ENCODE measurements at regions not wholly inside any gene's neighbourhood (a gene's known extent, or its start where the extent isn't known, plus 50 kb on each side); places are given as distances from the start of the nearest gene placed in this dataset.

DNA sequence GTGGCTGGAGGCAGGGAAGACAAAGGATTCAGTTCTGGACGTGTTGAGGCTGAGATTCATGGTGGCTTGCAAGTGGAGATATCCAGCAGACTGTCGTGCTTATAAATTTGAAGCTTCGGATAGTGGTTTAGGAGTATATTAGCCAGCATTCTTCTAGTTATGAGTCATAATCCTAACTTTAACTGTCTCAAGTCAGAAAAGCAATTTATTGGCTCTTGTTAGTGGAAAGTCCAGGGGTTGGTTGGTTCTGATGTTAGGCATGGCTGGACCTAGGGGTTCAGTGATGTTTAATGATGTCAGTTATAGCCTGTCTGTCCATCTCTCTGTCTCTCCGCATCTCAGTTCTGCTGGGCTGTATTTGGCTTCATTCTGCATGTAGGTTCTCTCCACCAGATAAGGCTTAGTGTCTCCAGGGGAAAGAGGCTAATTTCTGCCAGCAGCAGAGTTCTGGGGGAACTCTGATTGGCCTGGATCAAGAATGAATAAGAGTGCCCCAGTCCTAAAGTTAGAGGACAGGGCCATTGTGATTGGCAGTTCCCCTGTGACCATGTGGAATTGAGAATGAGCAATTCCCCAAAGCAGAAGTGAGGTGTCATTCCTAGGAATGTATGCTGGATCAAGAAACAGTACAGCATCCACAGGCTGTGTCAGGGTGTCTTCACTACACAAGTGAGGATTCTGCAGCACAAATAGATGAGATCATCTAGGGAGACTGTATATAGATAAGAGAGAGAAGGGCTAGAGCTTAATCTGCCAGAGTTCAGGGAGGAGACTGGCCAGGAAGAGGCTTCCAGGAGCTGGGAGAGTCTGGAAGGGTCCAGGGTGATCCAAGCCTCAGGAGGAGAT, 72.9 kb upstream of the SHB start:
- TF ChIP-seq, protein P1, sequence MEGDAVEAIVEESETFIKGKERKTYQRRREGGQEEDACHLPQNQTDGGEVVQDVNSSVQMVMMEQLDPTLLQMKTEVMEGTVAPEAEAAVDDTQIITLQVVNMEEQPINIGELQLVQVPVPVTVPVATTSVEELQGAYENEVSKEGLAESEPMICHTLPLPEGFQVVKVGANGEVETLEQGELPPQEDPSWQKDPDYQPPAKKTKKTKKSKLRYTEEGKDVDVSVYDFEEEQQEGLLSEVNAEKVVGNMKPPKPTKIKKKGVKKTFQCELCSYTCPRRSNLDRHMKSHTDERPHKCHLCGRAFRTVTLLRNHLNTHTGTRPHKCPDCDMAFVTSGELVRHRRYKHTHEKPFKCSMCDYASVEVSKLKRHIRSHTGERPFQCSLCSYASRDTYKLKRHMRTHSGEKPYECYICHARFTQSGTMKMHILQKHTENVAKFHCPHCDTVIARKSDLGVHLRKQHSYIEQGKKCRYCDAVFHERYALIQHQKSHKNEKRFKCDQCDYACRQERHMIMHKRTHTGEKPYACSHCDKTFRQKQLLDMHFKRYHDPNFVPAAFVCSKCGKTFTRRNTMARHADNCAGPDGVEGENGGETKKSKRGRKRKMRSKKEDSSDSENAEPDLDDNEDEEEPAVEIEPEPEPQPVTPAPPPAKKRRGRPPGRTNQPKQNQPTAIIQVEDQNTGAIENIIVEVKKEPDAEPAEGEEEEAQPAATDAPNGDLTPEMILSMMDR (conservative IDR thresholded peaks at IDR 0.05; ENCODE audit: low read depth, low read length), result no peak
- DNase-seq (ENCODE audit: low read depth), result peak; percentile 33
- no peak overlapping the region for H3K4me3 ChIP-seq (ENCODE audit: low read depth, low read length)

DNA sequence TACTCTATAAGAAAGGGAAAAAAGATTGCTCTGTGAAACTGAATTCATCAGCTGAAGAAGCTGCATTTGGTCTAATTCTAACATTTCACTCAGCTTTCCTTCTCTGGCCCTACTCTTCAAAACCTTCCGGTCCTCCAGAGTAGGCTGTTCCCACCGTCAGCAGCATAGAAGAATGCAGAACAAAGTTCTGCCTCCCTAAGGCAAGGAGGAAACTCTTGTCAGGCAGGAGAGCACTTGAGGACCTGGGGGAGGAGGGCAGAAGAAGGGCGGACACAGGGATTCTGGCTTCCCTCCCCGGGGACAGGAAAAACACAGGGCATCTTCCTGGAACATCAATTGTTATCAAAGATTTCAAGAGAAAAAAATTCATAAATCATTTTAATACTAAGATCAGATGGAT, 69.2 kb upstream of the SHB start:
- no peak overlapping the region for H3K4me3 ChIP-seq (ENCODE audit: low read depth, low read length)
- TF ChIP-seq, protein P1 (conservative IDR thresholded peaks at IDR 0.05; ENCODE audit: low read depth, low read length), result no peak
- DNase-seq (ENCODE audit: low read depth), result no peak

DNA sequence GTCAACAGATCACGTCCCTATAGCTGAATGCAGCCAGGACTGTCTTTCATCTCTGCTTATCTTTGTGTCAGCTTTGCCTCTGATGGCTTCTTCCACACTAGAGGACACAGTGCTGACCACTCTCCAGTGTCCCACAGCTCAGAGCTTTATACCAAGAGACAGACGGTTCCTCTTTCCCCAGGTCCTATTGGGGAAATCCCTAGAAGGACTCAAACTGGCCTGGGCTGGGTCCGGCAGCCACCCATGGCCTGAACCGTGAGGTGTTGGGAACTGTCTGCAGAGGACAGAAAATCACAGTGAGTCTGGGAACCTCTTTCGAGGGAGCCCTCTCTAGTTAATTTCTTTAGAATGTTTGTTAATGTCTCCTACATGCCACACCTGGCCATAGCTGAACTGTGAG, 68.3 kb upstream of the SHB start:
- H3K4me3 ChIP-seq (ENCODE audit: low read depth, low read length), result no peak overlapping the region
- TF ChIP-seq, protein P1 (conservative IDR thresholded peaks at IDR 0.05; ENCODE audit: low read depth, low read length), result no peak
- DNase-seq (ENCODE audit: low read depth), result no peak

DNA sequence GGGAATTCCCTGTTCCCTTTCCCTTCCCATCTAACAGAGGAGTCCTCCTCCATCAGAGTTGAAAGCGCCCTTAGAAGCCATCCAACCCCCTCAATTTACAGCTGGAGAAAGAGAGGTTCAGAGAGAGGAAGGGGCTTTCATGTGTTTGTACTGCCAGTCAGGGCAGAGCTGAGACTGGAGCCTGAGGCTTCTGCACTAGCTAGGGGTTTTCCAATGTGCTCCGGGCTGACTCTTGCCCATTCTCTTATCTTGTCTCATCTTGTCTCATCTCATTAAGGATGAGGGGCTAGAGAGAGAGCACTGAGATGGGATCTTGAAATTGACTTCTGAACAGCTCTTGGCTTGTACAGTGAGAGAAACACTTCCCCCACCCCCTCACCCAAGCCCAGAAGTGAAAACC, 67.4 kb upstream of the SHB start:
- TF ChIP-seq, protein P1 (conservative IDR thresholded peaks at IDR 0.05; ENCODE audit: low read depth, low read length), result no peak
- no peak for DNase-seq (ENCODE audit: low read depth)
- H3K4me3 ChIP-seq (ENCODE audit: low read depth, low read length), result no peak overlapping the region

DNA sequence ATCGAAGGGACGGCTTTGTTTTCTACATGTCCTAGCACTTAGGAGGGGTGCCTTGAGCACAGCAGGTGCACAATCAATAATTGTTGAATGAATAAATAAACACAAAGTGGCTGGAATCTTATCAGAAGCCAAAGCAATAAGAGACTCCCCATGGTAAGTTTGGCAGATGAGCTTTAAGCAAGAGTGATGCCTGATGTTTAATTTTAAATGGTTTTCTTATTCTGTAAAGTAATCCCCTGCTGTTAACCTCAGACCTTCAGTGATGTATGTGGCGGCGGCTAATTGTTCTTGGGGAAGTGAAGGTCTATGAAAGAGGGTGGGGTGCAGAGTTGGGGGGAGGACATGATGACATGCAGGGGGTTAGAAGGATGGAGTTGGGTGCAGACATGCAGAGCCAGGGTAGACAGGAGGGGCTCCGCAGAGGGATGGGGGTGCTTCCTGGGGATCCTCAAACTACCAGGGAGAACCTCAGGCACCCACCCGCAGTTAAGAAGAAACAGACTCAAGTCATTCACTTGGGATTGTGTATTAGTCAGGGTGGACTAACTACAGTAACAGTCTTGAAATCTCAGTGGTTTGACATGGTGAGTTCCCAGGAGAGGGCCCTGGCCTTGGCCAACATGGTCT, 65.7 kb upstream of the SHB start:
- no peak overlapping the region for H3K4me3 ChIP-seq (ENCODE audit: low read depth, low read length)
- no peak for DNase-seq (ENCODE audit: low read depth)
- TF ChIP-seq, protein P1 (conservative IDR thresholded peaks at IDR 0.05; ENCODE audit: low read depth, low read length), result no peak

DNA sequence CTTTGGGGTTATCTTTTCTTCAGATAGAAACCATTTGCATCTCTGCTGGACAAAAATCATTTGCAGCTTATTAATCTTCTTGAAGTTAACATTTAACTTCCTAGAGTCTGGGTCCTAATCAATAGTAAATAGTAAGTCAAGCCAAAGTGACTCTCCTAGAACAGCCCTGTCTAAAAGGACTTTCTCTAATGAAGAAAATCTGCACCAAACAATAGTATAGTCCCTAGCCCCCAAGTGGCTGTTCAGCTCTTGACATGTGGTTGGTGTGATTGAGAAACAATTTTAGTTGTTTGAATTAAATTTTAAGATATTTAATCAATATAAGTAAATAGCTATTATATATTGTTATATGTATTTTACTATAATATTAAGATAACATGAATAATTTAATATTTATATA, 64.6 kb upstream of the SHB start:
- H3K4me3 ChIP-seq (ENCODE audit: low read depth, low read length), result no peak overlapping the region
- no peak for DNase-seq (ENCODE audit: low read depth)
- TF ChIP-seq, protein P1 (conservative IDR thresholded peaks at IDR 0.05; ENCODE audit: low read depth, low read length), result peak; percentile 22

Measured in epithelial cell of proximal tubule (primary cell).